DMS79 (cell line): ENCODE measurements at regions not wholly inside any gene's neighbourhood (a gene's known extent, or its start where the extent isn't known, plus 50 kb on each side); places are given as distances from the start of the nearest gene placed in this dataset.
"Not testable (repeated sequence)": the region's sequence is repeated elsewhere in the genome, so short reads cannot be mapped to it uniquely, and the experiment has no call there.

Experiments
- DNase-seq: peaks from one replicate; lab custom pipeline; 2025; lab: John Stamatoyannopoulos, UW

- DNase-seq = peak; percentile 3
These were observed 108.5 kb downstream of the FEM1C start for GRCh38 chr5:115435778-115436712.

- no peak for DNase-seq
These were observed 109.4 kb downstream of the FEM1C start for GRCh38 chr5:115435065-115435777.

- DNase-seq = no peak
These were observed 110.7 kb downstream of the FEM1C start for GRCh38 chr5:115433918-115434317.

- DNase-seq = peak; percentile 63
These were observed 111.9 kb downstream of the FEM1C start for GRCh38 chr5:115432691-115433090.

GRCh38 chr5:115431116-115431515 is 113.5 kb downstream of the FEM1C start:
- DNase-seq = peak; percentile 48

GRCh38 chr5:115430374-115430773 is 114.2 kb downstream of the FEM1C start:
- no peak for DNase-seq

GRCh38 chr5:115429345-115429940 is 115.1 kb downstream of the FEM1C start:
- DNase-seq = no peak

GRCh38 chr5:115428676-115429075 is 115.9 kb downstream of the FEM1C start:
- DNase-seq = no peak

GRCh38 chr5:115428248-115428647 is 116.3 kb downstream of the FEM1C start:
- no peak for DNase-seq

GRCh38 chr5:115424446-115424845 is 120.1 kb downstream of the FEM1C start:
- no peak for DNase-seq

GRCh38 chr5:115424030-115424429 is 120.5 kb downstream of the FEM1C start:
- no peak for DNase-seq

- no peak for DNase-seq
These were observed 121.0 kb downstream of the FEM1C start for GRCh38 chr5:115423541-115423940.

- DNase-seq = no peak
These were observed 121.5 kb downstream of the FEM1C start for GRCh38 chr5:115423051-115423450.

GRCh38 chr5:115420812-115421211 is 123.8 kb downstream of the FEM1C start:
- DNase-seq = not testable (repeated sequence)

- DNase-seq = no peak
These were observed 123.6 kb upstream of the CCDC112 start for GRCh38 chr5:115419846-115420585.

- DNase-seq = peak; percentile 60
These were observed 122.3 kb upstream of the CCDC112 start for GRCh38 chr5:115418788-115419187.

GRCh38 chr5:115417076-115417475 is 120.6 kb upstream of the CCDC112 start:
- no peak for DNase-seq

GRCh38 chr5:115415143-115415491 is 118.7 kb upstream of the CCDC112 start:
- DNase-seq = peak; percentile 17

GRCh38 chr5:115414406-115415142 is 118.1 kb upstream of the CCDC112 start:
- no peak for DNase-seq

GRCh38 chr5:115413651-115414050 is 117.2 kb upstream of the CCDC112 start:
- DNase-seq = no peak

- DNase-seq = no peak
These were observed 112.6 kb upstream of the CCDC112 start for GRCh38 chr5:115409094-115409493.
